Hepatocyte (in vitro differentiated cells): ENCODE measurements at regions not wholly inside any gene's neighbourhood (a gene's known extent, or its start where the extent isn't known, plus 50 kb on each side); places are given as distances from the start of the nearest gene placed in this dataset.

Experiments
- DNase-seq: peaks from one replicate; pipeline ENCODE4 v3.0.0-alpha.2; 2016; ENCODE audit warnings: low spot score
- H2AFZ ChIP-seq: fragments of 200-600 bp; sonication (generic); 2 replicates; pipeline ENCODE4 v1.6.0; 2016; ENCODE audit warnings: antibody characterized with exemption, mild to moderate bottlenecking
- H3K27ac ChIP-seq: fragments of 200-600 bp; sonication (generic); 2 replicates; pipeline ENCODE4 v1.5.1; 2016; ENCODE audit warnings: mild to moderate bottlenecking
- H3K27me3 ChIP-seq: fragments of 200-600 bp; sonication (generic); 2 replicates; pipeline ENCODE4 v1.6.1; 2016
- H3K36me3 ChIP-seq: fragments of 200-600 bp; sonication (generic); replicated peaks from 2 replicates; pipeline ENCODE4 v1.5.1; 2016; ENCODE audit warnings: low read depth; ENCODE audit not compliant: insufficient read depth
- H3K4me1 ChIP-seq: fragments of 200-600 bp; sonication (generic); 2 replicates; pipeline ENCODE4 v1.5.1; 2016; ENCODE audit warnings: mild to moderate bottlenecking, moderate library complexity; ENCODE audit not compliant: insufficient read depth
- H3K4me2 ChIP-seq: fragments of 200-600 bp; sonication (generic); 2 replicates; pipeline ENCODE4 v1.6.0; 2016
- H3K4me3 ChIP-seq: fragments of 200-600 bp; sonication (generic); 2 replicates; pipeline ENCODE4 v1.5.1; 2016; ENCODE audit warnings: mild to moderate bottlenecking
- H3K79me2 ChIP-seq: fragments of 200-600 bp; sonication (generic); 2 replicates; pipeline ENCODE4 v1.6.0; 2017; ENCODE audit warnings: mild to moderate bottlenecking
- H3K9me2 ChIP-seq: fragments of 200-600 bp; sonication (generic); replicated peaks from 2 replicates; pipeline ENCODE4 v1.6.0; 2017; ENCODE audit warnings: mild to moderate bottlenecking; ENCODE audit not compliant: insufficient read depth
- H3K9me3 ChIP-seq: fragments of 200-600 bp; sonication (generic); 2 replicates; pipeline ENCODE4 v1.5.1; 2016; ENCODE audit warnings: low read depth, mild to moderate bottlenecking
- H4K20me1 ChIP-seq: fragments of 200-600 bp; sonication (generic); 2 replicates; pipeline ENCODE4 v1.6.0; 2016; ENCODE audit warnings: mild to moderate bottlenecking; ENCODE audit not compliant: insufficient read depth, poor library complexity, severe bottlenecking
- EZH2 ChIP-seq: fragments of 200-600 bp; sonication (generic); IDR thresholded peaks from 2 replicates; pipeline ENCODE4 v1.6.1; 2016; ENCODE audit warnings: antibody characterized with exemption, mild to moderate bottlenecking, borderline replicate concordance
- EZH2phosphoT487 ChIP-seq: fragments of 200-600 bp; sonication (generic); IDR thresholded peaks from one replicate; pipeline ENCODE4 v1.6.1; 2018; ENCODE audit warnings: antibody characterized with exemption, mild to moderate bottlenecking, low read depth, moderate library complexity; ENCODE audit not compliant: unreplicated experiment, severe bottlenecking
- WGBS: methylation state at CpG from one replicate; pipeline ENCODE4 v1.1.6; 2016; ENCODE audit warnings: low lambda C conversion rate; ENCODE audit errors: missing lambda C conversion rate; 5-methylcytosine and 5-hydroxymethylcytosine counted together
- TF ChIP-seq, protein P1 (sequence below): fragments of 200-600 bp; sonication (generic); IDR thresholded peaks from 2 replicates; pipeline ENCODE4 v1.5.1; 2016; ENCODE audit warnings: antibody characterized with exemption, mild to moderate bottlenecking; ENCODE audit not compliant: poor library complexity

DNA sequence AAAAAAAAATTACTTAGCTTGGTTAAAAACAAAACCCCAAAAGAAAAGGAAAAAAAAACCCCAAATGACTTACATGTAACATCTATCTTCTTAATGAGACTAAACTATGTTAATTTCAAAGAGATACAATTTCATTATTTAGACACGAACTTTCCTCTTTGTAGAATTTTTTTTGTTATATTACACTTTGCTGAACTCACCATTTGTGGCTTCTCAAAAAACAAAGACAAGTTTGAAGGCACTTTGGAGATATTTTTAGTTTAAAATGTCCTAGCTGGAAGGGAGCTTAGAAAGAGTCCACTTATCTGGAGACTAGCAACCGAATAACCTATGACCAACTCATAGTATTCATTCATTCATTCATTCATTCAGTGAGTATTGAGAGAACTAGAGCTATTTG lies 301.7 kb upstream of the ROPN1 start:
- 77% methylated on average over 2 of the region's 2 CpGs for WGBS
- H3K79me2 ChIP-seq = no peaks in the 10 kb centered on the region
- no peaks in the 10 kb centered on the region for H4K20me1 ChIP-seq
- DNase-seq = no peak
- H3K9me3 ChIP-seq = no peaks in the 10 kb centered on the region
- H3K36me3 ChIP-seq = no peaks in the 10 kb centered on the region
- H3K4me2 ChIP-seq = no peak overlapping the region
- no peaks in the 10 kb centered on the region for H3K27me3 ChIP-seq
- H3K4me1 ChIP-seq = no peaks in the 10 kb centered on the region
- no peak for TF ChIP-seq EZH2
- no peak for TF ChIP-seq EZH2phosphoT487
- TF ChIP-seq, protein P1, sequence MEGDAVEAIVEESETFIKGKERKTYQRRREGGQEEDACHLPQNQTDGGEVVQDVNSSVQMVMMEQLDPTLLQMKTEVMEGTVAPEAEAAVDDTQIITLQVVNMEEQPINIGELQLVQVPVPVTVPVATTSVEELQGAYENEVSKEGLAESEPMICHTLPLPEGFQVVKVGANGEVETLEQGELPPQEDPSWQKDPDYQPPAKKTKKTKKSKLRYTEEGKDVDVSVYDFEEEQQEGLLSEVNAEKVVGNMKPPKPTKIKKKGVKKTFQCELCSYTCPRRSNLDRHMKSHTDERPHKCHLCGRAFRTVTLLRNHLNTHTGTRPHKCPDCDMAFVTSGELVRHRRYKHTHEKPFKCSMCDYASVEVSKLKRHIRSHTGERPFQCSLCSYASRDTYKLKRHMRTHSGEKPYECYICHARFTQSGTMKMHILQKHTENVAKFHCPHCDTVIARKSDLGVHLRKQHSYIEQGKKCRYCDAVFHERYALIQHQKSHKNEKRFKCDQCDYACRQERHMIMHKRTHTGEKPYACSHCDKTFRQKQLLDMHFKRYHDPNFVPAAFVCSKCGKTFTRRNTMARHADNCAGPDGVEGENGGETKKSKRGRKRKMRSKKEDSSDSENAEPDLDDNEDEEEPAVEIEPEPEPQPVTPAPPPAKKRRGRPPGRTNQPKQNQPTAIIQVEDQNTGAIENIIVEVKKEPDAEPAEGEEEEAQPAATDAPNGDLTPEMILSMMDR = no peak
- no peaks in the 10 kb centered on the region for H3K9me2 ChIP-seq
- no peak overlapping the region for H2AFZ ChIP-seq
- no peak overlapping the region for H3K27ac ChIP-seq
- H3K4me3 ChIP-seq = no peak overlapping the region

DNA sequence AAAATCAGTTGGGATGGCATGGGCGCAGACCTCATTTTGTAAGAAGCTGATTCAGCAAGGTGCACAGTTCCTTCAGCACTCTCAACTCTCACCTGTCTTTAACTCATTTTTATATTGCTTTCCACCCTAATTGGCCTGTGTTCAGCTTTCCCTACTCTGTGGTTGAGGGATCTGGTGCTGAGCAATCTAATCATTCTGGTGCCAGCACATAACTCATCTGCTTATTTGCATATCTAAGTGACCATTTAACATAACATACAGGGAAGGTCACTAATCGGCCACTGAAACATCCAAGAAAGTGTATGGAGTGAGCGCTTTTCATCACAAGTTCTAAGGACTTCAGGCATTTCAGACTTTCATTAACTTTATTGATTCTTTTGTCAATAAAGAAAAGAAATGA lies 303.4 kb upstream of the ROPN1 start:
- Histone ChIP-seq H3K9me2 (no peaks in the 10 kb centered on the region), H3K4me2 (no peak overlapping the region), H3K79me2 (no peaks in the 10 kb centered on the region), H2AFZ (no peak overlapping the region), H4K20me1 (no peaks in the 10 kb centered on the region), H3K36me3 (no peaks in the 10 kb centered on the region), H3K9me3 (no peaks in the 10 kb centered on the region), H3K4me1 (no peaks in the 10 kb centered on the region), H3K27ac (no peak overlapping the region), H3K27me3 (no peaks in the 10 kb centered on the region), H3K4me3 (no peak overlapping the region)
- no peak for DNase-seq
- WGBS = 93% methylated on average over 3 of the region's 3 CpGs
- no peak for TF ChIP-seq EZH2

DNA sequence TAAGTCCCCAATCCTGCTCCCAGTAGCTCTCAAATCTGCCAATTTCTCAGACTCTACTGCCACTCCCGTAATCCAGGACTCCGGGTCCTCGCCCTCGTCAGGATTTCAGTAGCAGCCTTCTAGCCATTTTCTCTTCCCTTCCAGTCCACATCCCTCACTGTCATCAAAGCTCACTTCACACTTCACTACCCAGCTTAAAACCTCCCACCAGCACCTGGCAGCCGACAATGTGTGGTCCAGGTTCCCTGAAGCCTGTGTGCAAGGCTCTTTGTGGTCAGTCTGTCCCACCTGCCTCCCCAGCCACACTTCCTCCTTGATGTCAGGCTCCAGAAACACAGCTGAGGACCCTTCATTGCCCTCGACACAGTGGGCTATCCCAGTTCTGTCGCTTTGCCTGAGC lies 304.5 kb upstream of the ROPN1 start:
- H3K4me1 ChIP-seq = no peaks in the 10 kb centered on the region
- H3K27me3 ChIP-seq = no peaks in the 10 kb centered on the region
- H3K9me3 ChIP-seq = no peaks in the 10 kb centered on the region
- 87% methylated on average over 7 of the region's 7 CpGs for WGBS
- no peak overlapping the region for H3K4me2 ChIP-seq
- DNase-seq = no peak
- H3K4me3 ChIP-seq = no peak overlapping the region
- H2AFZ ChIP-seq = no peak overlapping the region
- no peaks in the 10 kb centered on the region for H3K9me2 ChIP-seq
- TF ChIP-seq EZH2 (no peak), EZH2phosphoT487 (no peak)
- TF ChIP-seq, protein P1 = no peak
- H3K36me3 ChIP-seq = no peaks in the 10 kb centered on the region
- H3K27ac ChIP-seq = no peak overlapping the region
- H3K79me2 ChIP-seq = no peaks in the 10 kb centered on the region
- no peaks in the 10 kb centered on the region for H4K20me1 ChIP-seq

DNA sequence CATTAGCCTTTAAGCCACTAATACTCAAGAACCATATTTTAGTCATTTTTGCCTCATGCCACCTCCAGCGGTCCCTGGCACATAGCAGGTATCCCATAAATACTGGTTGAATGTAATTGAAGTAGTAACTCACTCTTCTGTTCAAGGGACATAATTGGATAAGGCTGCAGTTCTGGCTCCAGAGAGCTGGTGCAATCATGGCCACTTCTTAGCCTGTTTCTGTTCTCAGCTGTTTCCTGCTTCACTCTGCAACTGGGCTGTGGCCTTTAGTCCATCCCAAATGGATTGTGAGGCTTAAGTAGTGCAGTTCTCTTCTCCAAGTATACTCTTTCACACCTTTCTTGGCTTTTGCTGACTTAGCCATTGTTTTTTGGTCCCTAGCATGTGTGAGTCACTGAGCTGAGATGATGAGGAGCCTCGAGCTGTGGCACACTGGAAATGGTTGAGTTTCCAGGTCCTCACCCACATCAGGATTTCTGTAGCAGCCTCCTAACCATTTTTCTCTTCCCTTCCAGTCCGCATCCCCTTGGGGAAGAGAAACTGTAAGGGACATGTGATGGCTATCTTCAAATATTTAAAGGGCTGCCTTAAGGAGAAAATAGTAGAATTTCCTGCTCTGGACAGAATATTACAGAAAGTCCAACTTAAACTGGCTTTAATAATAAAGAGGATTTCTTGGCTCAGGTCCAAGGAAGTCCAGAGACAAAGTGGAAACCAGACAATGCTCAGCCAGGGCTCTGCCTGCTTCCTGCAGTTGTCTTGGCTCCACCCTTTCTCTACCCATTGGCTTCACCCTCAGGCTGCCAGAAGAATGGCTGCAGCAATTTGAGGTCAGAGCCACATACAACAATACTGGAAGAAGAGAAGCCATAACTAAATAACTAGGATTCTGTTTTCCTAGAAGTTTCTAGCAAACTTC lies 305.4 kb upstream of the ROPN1 start:
- H3K27ac ChIP-seq = no peak overlapping the region
- no peaks in the 10 kb centered on the region for H3K36me3 ChIP-seq
- no peak overlapping the region for H3K4me3 ChIP-seq
- H3K4me2 ChIP-seq = no peak overlapping the region
- no peak for DNase-seq
- H3K4me1 ChIP-seq = no peaks in the 10 kb centered on the region
- no peak overlapping the region for H2AFZ ChIP-seq
- no peaks in the 10 kb centered on the region for H3K27me3 ChIP-seq
- H4K20me1 ChIP-seq = no peaks in the 10 kb centered on the region
- TF ChIP-seq, protein P1 = no peak
- TF ChIP-seq EZH2 (no peak), EZH2phosphoT487 (no peak)
- WGBS = 85% methylated on average over 3 of the region's 3 CpGs
- H3K79me2 ChIP-seq = no peaks in the 10 kb centered on the region
- no peaks in the 10 kb centered on the region for H3K9me2 ChIP-seq
- H3K9me3 ChIP-seq = no peaks in the 10 kb centered on the region
